Colonic mucosa (tissue), 4 donors: ENCODE measurements at regions not wholly inside any gene's neighbourhood (a gene's known extent, or its start where the extent isn't known, plus 50 kb on each side); places are given as distances from the start of the nearest gene placed in this dataset.

Experiments used
- DNase-seq: peaks from one replicate; pipeline ENCODE4 v3.0.0-alpha.2; 2020
- H3K27ac ChIP-seq: fragments of 200-600 bp; one replicate; pipeline ENCODE4 v1.8.0; 2021
- H3K27me3 ChIP-seq: fragments of 200-600 bp; one replicate; pipeline ENCODE4 v1.8.0; 2021
- H3K36me3 ChIP-seq: fragments of 200-600 bp; one replicate; pipeline ENCODE4 v1.8.0; 2021
- H3K4me1 ChIP-seq: fragments of 200-600 bp; one replicate; pipeline ENCODE4 v1.8.0; 2021; ENCODE audit warnings: mild to moderate bottlenecking
- H3K4me3 ChIP-seq: fragments of 200-600 bp; one replicate; pipeline ENCODE4 v1.8.0; 2021
- H3K9ac ChIP-seq, 2 donors: one replicate each; pipeline ENCODE4 v1.7.0; 2013; ENCODE audit warnings: control low read depth in 2 of 2, low read depth in 2 of 2, low read length in 2 of 2
- H3K9me3 ChIP-seq: fragments of 200-600 bp; one replicate; pipeline ENCODE4 v1.8.0; 2021
- CTCF ChIP-seq: fragments of 200-600 bp; IDR thresholded peaks from one replicate; pipeline ENCODE4 v1.8.0; 2022; ENCODE audit warnings: antibody characterized with exemption, mild to moderate bottlenecking
- intact Hi-C: fragments of 100-400 bp; cut with DNase I; formaldehyde crosslinking; loops from one replicate; pipeline ENCODE4 v1.14.1; 2022
- donor health status: healthy.
- donor health status: DM: no; HTN: no; CAD: no.
- donor health status: DM: no; HTN: no; CAD: no.

DNA sequence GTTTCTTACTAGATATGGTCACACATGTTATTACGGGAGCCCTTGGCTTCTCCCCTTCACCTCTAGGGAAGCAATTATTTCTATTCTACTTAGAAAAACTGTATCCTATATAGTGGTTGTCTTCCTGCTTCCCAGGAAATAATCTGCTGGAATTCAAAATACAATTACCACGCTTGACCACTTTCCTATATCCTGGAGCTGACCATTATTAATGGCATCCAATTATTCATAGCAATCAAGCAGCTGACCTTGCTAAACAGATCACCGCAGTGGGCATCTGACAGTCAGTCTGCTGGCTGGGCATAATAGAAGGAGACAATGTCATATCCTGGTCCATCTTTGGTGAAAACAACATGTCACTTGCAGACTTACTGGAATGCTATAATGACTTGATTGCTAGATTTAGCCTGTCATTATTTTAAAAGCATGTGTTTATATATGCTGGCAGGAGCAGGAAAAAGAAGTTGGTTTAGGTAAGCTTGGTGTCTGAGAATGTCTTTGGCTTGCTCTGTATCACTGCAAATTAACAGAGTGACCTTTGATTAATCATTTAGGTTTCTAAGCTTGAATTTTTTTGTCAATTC is 325.6 kb upstream of the FAM98A start:
- intact Hi-C loops = no loop called here
- no peak overlapping the region for H3K4me3 ChIP-seq
- H3K27ac ChIP-seq = no peak overlapping the region
- no peak for DNase-seq
- H3K9ac ChIP-seq = no peak overlapping the region
- TF ChIP-seq CTCF = no peak
- H3K9me3 ChIP-seq = no peaks in the 10 kb centered on the region
- H3K27me3 ChIP-seq = no peaks in the 10 kb centered on the region
- no peaks in the 10 kb centered on the region for H3K36me3 ChIP-seq
- H3K4me1 ChIP-seq = no peaks in the 10 kb centered on the region

DNA sequence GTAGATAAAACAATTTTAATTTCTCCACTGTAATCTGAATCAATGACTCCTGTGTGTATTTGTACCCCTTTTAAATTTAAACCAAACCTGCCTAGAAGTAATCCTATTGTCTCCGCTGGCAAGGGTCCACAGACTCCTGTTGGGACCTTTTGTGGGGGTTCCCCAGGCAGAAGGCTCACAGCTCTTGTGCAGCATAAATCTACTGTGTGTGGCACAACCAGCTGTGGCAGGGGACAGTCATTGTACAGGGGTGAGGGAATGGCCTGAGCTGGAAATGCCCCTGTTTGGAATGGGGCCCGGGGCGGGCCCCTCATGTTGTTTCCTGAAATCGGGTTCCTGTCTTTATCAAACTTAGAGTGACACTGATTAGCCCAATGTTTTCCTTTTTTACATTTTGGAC is 318.2 kb upstream of the FAM98A start:
- TF ChIP-seq CTCF = no peak
- intact Hi-C loops = no loop called here
- no peaks in the 10 kb centered on the region for H3K4me1 ChIP-seq
- H3K27ac ChIP-seq = no peak overlapping the region
- no peaks in the 10 kb centered on the region for H3K36me3 ChIP-seq
- no peak overlapping the region for H3K4me3 ChIP-seq
- H3K27me3 ChIP-seq = no peaks in the 10 kb centered on the region
- DNase-seq = no peak
- no peak overlapping the region for H3K9ac ChIP-seq
- no peaks in the 10 kb centered on the region for H3K9me3 ChIP-seq

- Histone ChIP-seq H3K36me3 (no peaks in the 10 kb centered on the region), H3K4me3 (no peak overlapping the region), H3K27ac (no peak overlapping the region), H3K9me3 (no peaks in the 10 kb centered on the region), H3K9ac (no peak overlapping the region), H3K4me1 (no peaks in the 10 kb centered on the region), H3K27me3 (no peaks in the 10 kb centered on the region)
- intact Hi-C loops = no loop called here
- no peak for TF ChIP-seq CTCF
- no peak for DNase-seq
These were observed 314.0 kb upstream of the FAM98A start for GRCh38 chr2:33913071-33913616.

DNA sequence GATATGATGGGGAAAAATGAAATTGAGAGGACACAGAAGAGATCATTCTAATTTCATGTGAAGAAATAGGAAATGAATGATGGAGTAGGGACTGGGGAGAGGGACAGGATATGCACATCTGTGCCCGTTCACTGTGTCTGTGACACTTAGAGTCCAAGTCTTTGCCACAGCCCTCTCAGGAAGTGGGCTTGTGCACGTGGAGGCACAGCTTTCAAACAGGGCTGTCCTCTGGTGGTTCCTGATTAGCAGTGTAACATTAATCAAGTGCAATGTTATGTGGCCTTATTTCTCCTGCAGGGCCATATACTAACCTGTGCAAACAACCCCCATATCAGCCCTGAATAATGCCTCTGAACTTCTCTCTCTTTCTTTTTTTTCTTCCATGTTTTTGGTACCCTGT is 312.2 kb upstream of the FAM98A start:
- DNase-seq = no peak
- Histone ChIP-seq H3K4me1 (no peaks in the 10 kb centered on the region), H3K27me3 (no peaks in the 10 kb centered on the region), H3K9ac (no peak overlapping the region), H3K36me3 (no peaks in the 10 kb centered on the region), H3K9me3 (no peaks in the 10 kb centered on the region), H3K27ac (no peak overlapping the region), H3K4me3 (no peak overlapping the region)
- intact Hi-C loops = no loop called here
- TF ChIP-seq CTCF = no peak

GRCh38 chr2:33909945-33910695 is 311.0 kb upstream of the FAM98A start:
- Histone ChIP-seq H3K27ac (no peak overlapping the region), H3K36me3 (no peaks in the 10 kb centered on the region), H3K4me1 (no peaks in the 10 kb centered on the region), H3K4me3 (no peak overlapping the region), H3K9ac (no peak overlapping the region), H3K27me3 (no peaks in the 10 kb centered on the region), H3K9me3 (no peaks in the 10 kb centered on the region)
- no peak for TF ChIP-seq CTCF
- DNase-seq = no peak
- intact Hi-C loops = no loop called here
